GM21526 (cell line): ENCODE measurements at regions not wholly inside any gene's neighbourhood (a gene's known extent, or its start where the extent isn't known, plus 50 kb on each side); places are given as distances from the start of the nearest gene placed in this dataset.

ENCODE experiments used
- ATAC-seq: cut with Tn5 transposase; IDR thresholded peaks from one replicate; pipeline ENCODE4 v1.9.1; 2021; ENCODE audit warnings: moderate library complexity; ENCODE audit not compliant: unreplicated experiment, low FRiP score

GRCh38 chr4:175946472-175947116 lies 119.0 kb upstream of the WDR17 start:
- ATAC-seq: no peak

GRCh38 chr4:175947117-175947722 lies 118.4 kb upstream of the WDR17 start:
- no peak for ATAC-seq

- ATAC-seq: no peak
Measured at GRCh38 chr4:175951794-175952193, 113.8 kb upstream of the WDR17 start.

- no peak for ATAC-seq
Measured at GRCh38 chr4:175953116-175953515, 112.5 kb upstream of the WDR17 start.

- peak; percentile 96 for ATAC-seq
Measured at GRCh38 chr4:175953960-175954521, 111.6 kb upstream of the WDR17 start.

GRCh38 chr4:175954685-175955084 lies 111.0 kb upstream of the WDR17 start:
- ATAC-seq: no peak

- ATAC-seq: peak; percentile 73
Measured at GRCh38 chr4:175961604-175962003, 104.0 kb upstream of the WDR17 start.

GRCh38 chr4:175970072-175970471 lies 95.6 kb upstream of the WDR17 start:
- no peak for ATAC-seq

- ATAC-seq: no peak
Measured at GRCh38 chr4:175970724-175971123, 94.9 kb upstream of the WDR17 start.

GRCh38 chr4:175971388-175972179 lies 94.1 kb upstream of the WDR17 start:
- ATAC-seq: no peak

GRCh38 chr4:175973027-175973923 lies 92.4 kb upstream of the WDR17 start:
- no peak for ATAC-seq

GRCh38 chr4:175983636-175984035 lies 82.0 kb upstream of the WDR17 start:
- no peak for ATAC-seq

GRCh38 chr4:175986668-175987067 lies 79.0 kb upstream of the WDR17 start:
- ATAC-seq: no peak

GRCh38 chr4:175988511-175988910 lies 77.1 kb upstream of the WDR17 start:
- ATAC-seq: no peak

- no peak for ATAC-seq
Measured at GRCh38 chr4:175996206-175996605, 69.4 kb upstream of the WDR17 start.

- ATAC-seq: no peak
Measured at GRCh38 chr4:175997291-175997690, 68.3 kb upstream of the WDR17 start.

GRCh38 chr4:175998782-175999181 lies 66.9 kb upstream of the WDR17 start:
- ATAC-seq: no peak

GRCh38 chr4:175999944-176000343 lies 65.7 kb upstream of the WDR17 start:
- ATAC-seq: no peak

- no peak for ATAC-seq
Measured at GRCh38 chr4:176001151-176002006, 64.3 kb upstream of the WDR17 start.
